ENCODE measurements at regions not wholly inside any gene's neighbourhood (a gene's known extent, or its start where the extent isn't known, plus 50 kb on each side); places are given as distances from the start of the nearest gene placed in this dataset.
A peak's percentile ranks its signal among the peaks of the same experiment; 100 is the strongest.

DNA sequence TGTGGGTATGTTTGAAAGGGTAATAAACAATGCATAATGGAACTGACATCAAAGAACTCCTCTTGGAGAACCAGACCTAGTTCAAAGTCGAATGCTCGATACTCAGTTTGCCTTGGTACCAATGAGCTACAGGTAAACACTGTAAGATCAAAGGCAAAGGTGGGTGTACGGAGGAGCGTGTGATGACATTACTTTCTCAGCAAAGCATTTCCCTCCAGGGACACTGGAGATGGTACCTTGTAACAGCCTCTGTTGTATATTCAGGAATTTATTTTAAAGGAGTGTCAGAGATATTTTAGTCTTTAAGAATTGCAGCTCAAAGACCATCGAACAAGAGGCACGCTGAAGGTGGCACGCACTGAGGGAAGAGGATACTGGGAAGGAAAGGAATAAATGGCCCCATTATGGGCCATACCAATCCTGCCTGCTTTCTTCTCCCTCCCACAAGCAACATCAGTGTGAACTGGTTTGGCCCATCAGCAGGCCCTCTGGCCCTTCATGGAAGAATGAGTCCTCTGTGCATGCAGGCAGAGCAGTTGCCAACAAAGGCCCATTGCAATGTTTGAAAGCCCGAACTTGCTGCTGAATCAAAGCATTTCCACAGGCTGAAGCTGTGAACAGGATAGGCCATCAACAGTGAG, 410.2 kb downstream of the ACTL7B start (continued):
- TF ChIP-seq ASH2L (IDR thresholded peaks at IDR 0.05; ENCODE audit: insufficient read length, low read depth, low read length): peak; percentile 93
- no peak for TF ChIP-seq ZMYM2 (CRISPR knock-in tag; IDR thresholded peaks at IDR 0.05)
- peak; percentile 37; the same call in 1 of the 2 replicates for TF ChIP-seq ZNF747 (CRISPR knock-in tag; IDR thresholded peaks at IDR 0.05; ENCODE audit: borderline replicate concordance)
- TF ChIP-seq, protein P1, sequence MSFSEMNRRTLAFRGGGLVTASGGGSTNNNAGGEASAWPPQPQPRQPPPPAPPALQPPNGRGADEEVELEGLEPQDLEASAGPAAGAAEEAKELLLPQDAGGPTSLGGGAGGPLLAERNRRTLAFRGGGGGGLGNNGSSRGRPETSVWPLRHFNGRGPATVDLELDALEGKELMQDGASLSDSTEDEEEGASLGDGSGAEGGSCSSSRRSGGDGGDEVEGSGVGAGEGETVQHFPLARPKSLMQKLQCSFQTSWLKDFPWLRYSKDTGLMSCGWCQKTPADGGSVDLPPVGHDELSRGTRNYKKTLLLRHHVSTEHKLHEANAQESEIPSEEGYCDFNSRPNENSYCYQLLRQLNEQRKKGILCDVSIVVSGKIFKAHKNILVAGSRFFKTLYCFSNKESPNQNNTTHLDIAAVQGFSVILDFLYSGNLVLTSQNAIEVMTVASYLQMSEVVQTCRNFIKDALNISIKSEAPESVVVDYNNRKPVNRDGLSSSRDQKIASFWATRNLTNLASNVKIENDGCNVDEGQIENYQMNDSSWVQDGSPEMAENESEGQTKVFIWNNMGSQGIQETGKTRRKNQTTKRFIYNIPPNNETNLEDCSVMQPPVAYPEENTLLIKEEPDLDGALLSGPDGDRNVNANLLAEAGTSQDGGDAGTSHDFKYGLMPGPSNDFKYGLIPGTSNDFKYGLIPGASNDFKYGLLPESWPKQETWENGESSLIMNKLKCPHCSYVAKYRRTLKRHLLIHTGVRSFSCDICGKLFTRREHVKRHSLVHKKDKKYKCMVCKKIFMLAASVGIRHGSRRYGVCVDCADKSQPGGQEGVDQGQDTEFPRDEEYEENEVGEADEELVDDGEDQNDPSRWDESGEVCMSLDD (CRISPR knock-in tag; IDR thresholded peaks at IDR 0.05; ENCODE audit: borderline replicate concordance): no peak
- no peak for TF ChIP-seq NFE2L2 (IDR thresholded peaks at IDR 0.05; ENCODE audit: low read length)
- no peak for TF ChIP-seq ADNP (CRISPR knock-in tag; IDR thresholded peaks at IDR 0.05)
- TF ChIP-seq, protein P2, sequence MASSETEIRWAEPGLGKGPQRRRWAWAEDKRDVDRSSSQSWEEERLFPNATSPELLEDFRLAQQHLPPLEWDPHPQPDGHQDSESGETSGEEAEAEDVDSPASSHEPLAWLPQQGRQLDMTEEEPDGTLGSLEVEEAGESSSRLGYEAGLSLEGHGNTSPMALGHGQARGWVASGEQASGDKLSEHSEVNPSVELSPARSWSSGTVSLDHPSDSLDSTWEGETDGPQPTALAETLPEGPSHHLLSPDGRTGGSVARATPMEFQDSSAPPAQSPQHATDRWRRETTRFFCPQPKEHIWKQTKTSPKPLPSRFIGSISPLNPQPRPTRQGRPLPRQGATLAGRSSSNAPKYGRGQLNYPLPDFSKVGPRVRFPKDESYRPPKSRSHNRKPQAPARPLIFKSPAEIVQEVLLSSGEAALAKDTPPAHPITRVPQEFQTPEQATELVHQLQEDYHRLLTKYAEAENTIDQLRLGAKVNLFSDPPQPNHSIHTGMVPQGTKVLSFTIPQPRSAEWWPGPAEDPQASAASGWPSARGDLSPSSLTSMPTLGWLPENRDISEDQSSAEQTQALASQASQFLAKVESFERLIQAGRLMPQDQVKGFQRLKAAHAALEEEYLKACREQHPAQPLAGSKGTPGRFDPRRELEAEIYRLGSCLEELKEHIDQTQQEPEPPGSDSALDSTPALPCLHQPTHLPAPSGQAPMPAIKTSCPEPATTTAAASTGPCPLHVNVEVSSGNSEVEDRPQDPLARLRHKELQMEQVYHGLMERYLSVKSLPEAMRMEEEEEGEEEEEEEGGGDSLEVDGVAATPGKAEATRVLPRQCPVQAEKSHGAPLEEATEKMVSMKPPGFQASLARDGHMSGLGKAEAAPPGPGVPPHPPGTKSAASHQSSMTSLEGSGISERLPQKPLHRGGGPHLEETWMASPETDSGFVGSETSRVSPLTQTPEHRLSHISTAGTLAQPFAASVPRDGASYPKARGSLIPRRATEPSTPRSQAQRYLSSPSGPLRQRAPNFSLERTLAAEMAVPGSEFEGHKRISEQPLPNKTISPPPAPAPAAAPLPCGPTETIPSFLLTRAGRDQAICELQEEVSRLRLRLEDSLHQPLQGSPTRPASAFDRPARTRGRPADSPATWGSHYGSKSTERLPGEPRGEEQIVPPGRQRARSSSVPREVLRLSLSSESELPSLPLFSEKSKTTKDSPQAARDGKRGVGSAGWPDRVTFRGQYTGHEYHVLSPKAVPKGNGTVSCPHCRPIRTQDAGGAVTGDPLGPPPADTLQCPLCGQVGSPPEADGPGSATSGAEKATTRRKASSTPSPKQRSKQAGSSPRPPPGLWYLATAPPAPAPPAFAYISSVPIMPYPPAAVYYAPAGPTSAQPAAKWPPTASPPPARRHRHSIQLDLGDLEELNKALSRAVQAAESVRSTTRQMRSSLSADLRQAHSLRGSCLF (CRISPR knock-in tag; IDR thresholded peaks at IDR 0.05; ENCODE audit: borderline replicate concordance): no peak
- peak; percentile 79 for TF ChIP-seq ZFX (CRISPR knock-in tag; IDR thresholded peaks at IDR 0.05; ENCODE audit: low read depth)
- TF ChIP-seq GLI4 (CRISPR knock-in tag; IDR thresholded peaks at IDR 0.05; ENCODE audit: borderline replicate concordance): no peak
- TF ChIP-seq, protein P3, sequence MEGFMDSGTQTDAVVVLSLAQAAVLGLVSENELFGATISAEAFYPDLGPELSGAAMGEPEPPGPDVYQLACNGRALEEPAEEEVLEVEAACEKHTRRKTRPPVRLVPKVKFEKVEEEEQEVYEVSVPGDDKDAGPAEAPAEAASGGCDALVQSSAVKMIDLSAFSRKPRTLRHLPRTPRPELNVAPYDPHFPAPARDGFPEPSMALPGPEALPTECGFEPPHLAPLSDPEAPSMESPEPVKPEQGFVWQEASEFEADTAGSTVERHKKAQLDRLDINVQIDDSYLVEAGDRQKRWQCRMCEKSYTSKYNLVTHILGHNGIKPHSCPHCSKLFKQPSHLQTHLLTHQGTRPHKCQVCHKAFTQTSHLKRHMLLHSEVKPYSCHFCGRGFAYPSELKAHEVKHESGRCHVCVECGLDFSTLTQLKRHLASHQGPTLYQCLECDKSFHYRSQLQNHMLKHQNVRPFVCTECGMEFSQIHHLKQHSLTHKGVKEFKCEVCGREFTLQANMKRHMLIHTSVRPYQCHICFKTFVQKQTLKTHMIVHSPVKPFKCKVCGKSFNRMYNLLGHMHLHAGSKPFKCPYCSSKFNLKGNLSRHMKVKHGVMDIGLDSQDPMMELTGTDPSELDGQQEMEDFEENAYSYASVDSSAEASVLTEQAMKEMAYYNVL (CRISPR knock-in tag; IDR thresholded peaks at IDR 0.05; ENCODE audit: borderline replicate concordance): peak; percentile 97
- no peak for TF ChIP-seq TAF15 (IDR thresholded peaks at IDR 0.05; ENCODE audit: low read depth, low read length, poor library complexity, severe bottlenecking)
- TF ChIP-seq DNMT3B (CRISPR knock-in tag; conservative IDR thresholded peaks at IDR 0.05): no peak
- TF ChIP-seq KDM1A (CRISPR knock-in tag; IDR thresholded peaks at IDR 0.05): peak; percentile 83
- TF ChIP-seq, protein P4, sequence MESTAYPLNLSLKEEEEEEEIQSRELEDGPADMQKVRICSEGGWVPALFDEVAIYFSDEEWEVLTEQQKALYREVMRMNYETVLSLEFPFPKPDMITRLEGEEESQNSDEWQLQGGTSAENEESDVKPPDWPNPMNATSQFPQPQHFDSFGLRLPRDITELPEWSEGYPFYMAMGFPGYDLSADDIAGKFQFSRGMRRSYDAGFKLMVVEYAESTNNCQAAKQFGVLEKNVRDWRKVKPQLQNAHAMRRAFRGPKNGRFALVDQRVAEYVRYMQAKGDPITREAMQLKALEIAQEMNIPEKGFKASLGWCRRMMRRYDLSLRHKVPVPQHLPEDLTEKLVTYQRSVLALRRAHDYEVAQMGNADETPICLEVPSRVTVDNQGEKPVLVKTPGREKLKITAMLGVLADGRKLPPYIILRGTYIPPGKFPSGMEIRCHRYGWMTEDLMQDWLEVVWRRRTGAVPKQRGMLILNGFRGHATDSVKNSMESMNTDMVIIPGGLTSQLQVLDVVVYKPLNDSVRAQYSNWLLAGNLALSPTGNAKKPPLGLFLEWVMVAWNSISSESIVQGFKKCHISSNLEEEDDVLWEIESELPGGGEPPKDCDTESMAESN (CRISPR knock-in tag; conservative IDR thresholded peaks at IDR 0.05): no peak
- TF ChIP-seq SSRP1 (CRISPR knock-in tag; IDR thresholded peaks at IDR 0.05): no peak; the same call in 1 of the 2 replicates
- 0 out of 2 replicates have a peak, but pooled peaks have one; percentile 12 for TF ChIP-seq TSC22D2 (CRISPR knock-in tag; IDR thresholded peaks at IDR 0.05; ENCODE audit: borderline replicate concordance)
- no peak for TF ChIP-seq ZMYM3 (CRISPR knock-in tag; IDR thresholded peaks at IDR 0.05)

Measured in HepG2 (cell line).